HepG2 (cell line): ENCODE measurements at regions not wholly inside any gene's neighbourhood (a gene's known extent, or its start where the extent isn't known, plus 50 kb on each side); places are given as distances from the start of the nearest gene placed in this dataset.

Source experiments
- ATF5 ChIP-seq: sonication (generic); formaldehyde crosslinking; IDR thresholded peaks from 2 replicates; pipeline ENCODE4 v1.4.0; 2020; ENCODE audit warnings: mild to moderate bottlenecking, low read depth, missing genetic modification reagents
- CHD4 ChIP-seq: fragments of 200-600 bp; sonication (generic); IDR thresholded peaks from 2 replicates; pipeline ENCODE4 v1.7.0; 2017; ENCODE audit warnings: mild to moderate bottlenecking, low read length, borderline replicate concordance
- CTCF ChIP-seq: sonication (generic); formaldehyde crosslinking; IDR thresholded peaks from 2 replicates; pipeline ENCODE4 v1.5.0; 2020; ENCODE audit warnings: mild to moderate bottlenecking, missing genetic modification reagents, moderate library complexity
- HOXA5 ChIP-seq: sonication (generic); formaldehyde crosslinking; IDR thresholded peaks from 2 replicates; pipeline ENCODE4 v1.4.0; 2020; ENCODE audit warnings: missing genetic modification reagents
- ZHX1 ChIP-seq: sonication (generic); formaldehyde crosslinking; IDR thresholded peaks from 2 replicates; pipeline ENCODE4 v1.8.1; 2022; ENCODE audit warnings: low read depth, mild to moderate bottlenecking, missing genetic modification reagents

- TF ChIP-seq CTCF (no peak), ATF5 (CRISPR knock-in tag) (no peak), ZHX1 (CRISPR knock-in tag) (no peak), CHD4 (no peak), HOXA5 (no peak)
These were observed 68.0 kb upstream of the SIAH1 start for GRCh38 chr16:48452991-48453760.
